Putamen (tissue), 1 donor: ENCODE measurements at regions not wholly inside any gene's neighbourhood (a gene's known extent, or its start where the extent isn't known, plus 50 kb on each side); places are given as distances from the start of the nearest gene placed in this dataset.
"Not testable (repeated sequence)": the region's sequence is repeated elsewhere in the genome, so short reads cannot be mapped to it uniquely, and the experiment has no call there.

Experiments used
- DNase-seq: peaks from one replicate; pipeline ENCODE4 v3.0.0-alpha.2; 2016; ENCODE audit warnings: low spot score

DNA sequence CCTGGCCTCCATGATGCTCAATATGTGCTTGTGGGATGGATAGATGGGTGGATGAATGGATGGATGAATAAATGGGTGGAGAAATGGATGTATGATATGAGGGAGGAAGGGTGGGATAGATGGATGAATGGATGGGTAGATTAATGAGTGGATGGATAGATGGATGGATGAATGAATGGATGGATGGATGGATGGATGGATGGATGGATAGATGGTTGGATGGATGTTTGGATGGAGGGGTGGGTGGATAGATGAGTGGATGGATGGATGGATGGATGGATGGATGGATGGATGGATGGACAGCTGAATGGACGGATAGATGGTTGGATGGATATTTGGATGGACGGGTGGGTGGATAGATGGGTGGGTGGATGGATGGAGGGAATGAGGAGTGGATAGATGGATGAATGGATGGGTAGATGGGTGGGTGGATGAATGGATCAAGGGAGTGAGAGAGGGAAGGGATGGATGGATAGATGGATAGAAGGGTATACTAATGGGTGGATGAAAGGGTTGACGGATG is 139.4 kb downstream of the CEBPB start:
- DNase-seq, result no peak

DNA sequence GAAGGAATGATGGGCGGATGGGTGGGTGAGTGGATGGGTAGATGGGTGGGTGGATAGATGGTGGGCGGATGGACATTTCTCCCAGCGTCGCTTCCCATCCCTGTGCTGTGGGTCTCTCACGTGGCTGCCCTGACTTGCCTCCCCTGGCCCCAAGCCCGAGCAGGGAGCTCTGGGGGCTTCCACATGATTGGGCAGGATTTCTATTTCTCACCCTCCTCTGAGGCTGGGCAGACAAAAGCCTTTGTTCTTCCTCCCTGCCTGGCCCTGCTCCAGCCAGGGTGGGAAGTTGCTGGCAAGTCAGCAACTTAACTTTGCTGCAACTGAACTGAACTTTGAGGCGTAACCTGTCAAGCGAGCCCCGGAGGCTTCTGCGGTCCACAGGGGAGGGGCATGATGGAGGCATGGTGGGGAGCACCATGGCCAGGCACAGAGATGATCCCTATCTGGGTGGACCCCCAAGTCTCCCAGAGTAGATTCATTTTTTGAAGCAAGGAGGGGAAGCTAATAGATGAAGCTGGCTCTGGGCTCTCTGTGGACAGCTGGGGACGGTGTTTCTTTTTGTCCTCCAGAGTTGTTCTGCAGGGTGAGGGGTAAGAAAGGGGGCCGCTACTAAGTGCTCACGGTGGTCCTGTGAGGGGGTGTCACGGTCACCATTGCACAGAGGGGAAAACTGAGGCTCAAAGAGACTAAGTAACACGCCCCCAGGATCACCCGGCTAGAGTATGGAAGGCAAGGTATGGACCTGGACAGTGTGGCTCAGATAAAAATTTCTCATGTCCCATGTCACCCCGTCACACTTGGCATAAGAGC is 140.1 kb downstream of the CEBPB start:
- no peak for DNase-seq

GRCh38 chr20:50331469-50332363 is 141.1 kb downstream of the CEBPB start:
- no peak for DNase-seq

- no peak for DNase-seq
Measured at GRCh38 chr20:50332491-50332980, 141.9 kb downstream of the CEBPB start.

DNA sequence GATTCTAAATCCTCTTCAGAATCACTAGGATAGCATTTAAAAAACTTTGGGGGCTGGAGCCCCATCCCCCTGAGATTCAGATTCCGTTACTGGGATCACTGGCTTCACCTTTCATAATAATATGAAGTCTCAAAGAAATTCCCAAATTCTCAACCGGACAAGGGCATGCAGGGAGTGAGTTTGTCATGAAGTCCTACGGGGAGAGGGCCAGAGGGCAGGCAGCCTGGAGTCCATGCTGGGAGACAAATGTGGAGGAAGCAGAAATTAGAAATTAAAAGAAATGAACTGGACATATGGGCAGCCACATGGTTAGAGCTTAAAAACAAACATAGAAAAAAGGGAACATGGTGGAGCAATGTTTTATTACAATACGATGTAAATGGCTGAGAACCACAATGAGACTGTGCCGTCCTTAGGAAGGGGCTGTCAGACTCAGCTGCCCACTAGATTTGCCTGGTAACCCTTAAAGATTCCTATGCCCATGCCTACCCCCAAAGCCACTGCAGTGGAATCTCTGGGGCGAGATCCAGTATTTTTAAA is 142.6 kb downstream of the CEBPB start:
- no peak for DNase-seq

- no peak for DNase-seq
Measured at GRCh38 chr20:50333812-50334211, 143.2 kb downstream of the CEBPB start.

- not testable (repeated sequence) for DNase-seq
Measured at GRCh38 chr20:50334512-50334911, 143.9 kb downstream of the CEBPB start.

- DNase-seq, result no peak
Measured at GRCh38 chr20:50335105-50335504, 144.5 kb downstream of the CEBPB start.

DNA sequence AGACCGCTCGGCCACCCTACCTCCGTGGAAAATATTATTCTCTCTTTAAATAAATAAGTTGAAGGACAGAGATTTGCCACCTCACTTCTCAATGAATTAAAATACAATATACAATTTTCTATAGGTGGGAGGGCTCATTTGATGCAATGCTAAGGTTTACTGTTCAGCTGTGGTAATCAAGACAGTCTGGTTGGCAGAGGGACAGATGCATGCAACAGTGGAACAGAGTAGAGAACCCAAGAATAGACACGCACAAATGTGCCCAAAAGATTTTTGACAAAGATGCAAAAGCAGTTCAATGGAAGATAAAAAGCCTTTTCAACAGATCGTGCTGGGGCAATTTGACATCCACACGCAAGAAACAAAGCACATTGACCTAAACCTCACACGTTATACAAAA is 145.2 kb downstream of the CEBPB start:
- DNase-seq, result no peak

DNA sequence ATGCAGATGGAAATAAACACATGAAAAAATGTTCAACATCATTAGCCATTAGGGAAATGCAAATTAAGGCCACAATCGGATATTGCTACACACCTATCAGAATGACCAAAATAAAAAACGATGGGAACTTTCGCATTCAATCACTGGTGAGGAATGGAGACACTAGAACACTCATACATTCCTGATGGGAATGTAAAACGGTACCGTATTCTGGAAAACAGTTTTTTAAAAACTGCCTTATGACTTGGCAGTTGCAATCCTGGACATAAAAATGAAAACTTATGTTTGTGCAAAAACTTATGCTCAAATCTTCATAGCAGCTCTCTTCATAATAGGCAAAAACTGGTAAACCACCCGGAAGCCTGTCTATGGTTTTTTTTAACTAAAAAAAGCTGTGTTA is 146.0 kb downstream of the CEBPB start:
- no peak for DNase-seq

- no peak for DNase-seq
Measured at GRCh38 chr20:50337521-50338466, 147.2 kb downstream of the CEBPB start.

GRCh38 chr20:50338479-50339391 is 148.1 kb downstream of the CEBPB start:
- DNase-seq, result no peak

- DNase-seq, result no peak
Measured at GRCh38 chr20:50339466-50339901, 148.9 kb downstream of the CEBPB start.

- no peak for DNase-seq
Measured at GRCh38 chr20:50340541-50340940, 149.9 kb downstream of the CEBPB start.

- DNase-seq, result no peak
Measured at GRCh38 chr20:50341050-50341449, 150.4 kb downstream of the CEBPB start.

GRCh38 chr20:50341880-50342637 is 151.4 kb downstream of the CEBPB start:
- no peak for DNase-seq

DNA sequence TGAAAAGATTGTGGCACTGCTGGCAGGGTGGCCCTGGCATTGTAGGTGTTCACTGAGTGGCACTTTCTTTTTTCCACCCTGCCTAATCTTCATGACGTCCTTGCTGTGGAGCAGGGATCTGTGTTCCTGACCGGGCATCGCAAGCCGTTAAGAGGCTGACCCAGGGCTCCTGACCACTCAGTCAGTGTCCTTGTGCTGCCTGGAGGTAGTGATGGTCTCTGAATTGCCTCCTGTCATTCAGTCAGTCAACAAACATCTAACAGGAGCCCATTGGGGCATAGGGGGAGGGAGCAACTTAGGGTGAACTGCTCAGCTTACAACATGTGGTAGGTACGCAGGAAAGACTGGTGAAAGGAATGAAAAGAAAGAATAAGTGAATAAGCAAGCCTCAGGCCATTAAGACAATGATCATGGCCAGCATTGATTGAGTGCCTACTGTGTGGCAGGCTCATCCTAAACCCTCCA is 152.0 kb downstream of the CEBPB start:
- no peak for DNase-seq

DNA sequence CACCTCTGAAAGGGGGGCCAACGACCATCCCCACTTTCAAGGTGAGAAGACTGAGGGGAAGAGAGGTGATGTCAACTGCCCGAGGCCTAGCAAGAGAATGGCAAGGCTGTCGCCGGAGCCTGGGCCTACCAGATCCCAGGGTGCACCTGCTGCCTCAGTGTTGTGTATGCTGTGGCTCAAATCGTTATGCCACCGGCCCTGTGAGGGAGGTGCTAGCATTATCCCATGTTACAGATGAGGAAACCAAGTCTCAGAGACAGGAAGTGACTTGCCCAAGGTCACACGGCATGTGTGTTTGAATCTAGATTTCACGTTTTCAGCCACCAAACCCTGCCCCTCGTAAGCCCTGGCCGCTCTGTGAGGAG is 152.5 kb downstream of the CEBPB start:
- DNase-seq, result no peak

DNA sequence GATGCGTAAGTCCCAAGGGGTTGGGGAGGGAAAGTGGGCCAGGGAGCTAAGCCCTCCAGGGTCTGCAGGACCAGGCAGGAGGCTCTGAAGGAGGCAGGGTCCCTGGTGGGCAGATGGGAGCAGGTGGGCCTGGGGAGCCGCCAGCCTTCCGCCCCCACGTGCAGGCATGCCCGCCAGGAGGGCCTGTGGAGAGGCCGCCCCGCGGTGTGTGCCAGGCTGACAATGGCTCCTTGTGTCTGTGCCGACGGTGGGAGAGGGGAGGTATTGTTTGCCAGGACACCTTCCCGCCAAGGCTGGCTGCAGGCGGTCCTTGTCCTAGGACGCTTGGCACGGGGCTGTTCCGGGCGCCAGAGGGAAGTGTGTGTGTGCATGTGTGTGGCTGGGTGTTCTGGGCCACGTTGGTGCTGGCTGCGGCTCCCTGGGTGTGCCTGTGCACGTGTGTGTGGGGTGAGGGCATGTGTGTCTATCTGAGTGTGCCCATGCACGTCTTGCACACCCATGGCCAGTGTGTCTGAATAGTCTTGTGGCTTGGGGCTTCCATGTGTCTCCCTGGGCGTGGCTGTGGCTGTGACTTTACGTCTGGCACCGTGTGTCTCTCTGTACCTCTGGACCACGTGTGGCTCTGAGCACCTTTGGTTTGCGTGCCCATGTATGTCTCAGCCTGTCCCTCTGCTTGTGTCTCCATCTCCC is 153.0 kb downstream of the CEBPB start:
- DNase-seq, result no peak
